ENCODE measurements at regions not wholly inside any gene's neighbourhood (a gene's known extent, or its start where the extent isn't known, plus 50 kb on each side); places are given as distances from the start of the nearest gene placed in this dataset.

GRCh38 chr4:111812114-111812513 lies 333.1 kb upstream of the FAM241A start:
- Histone ChIP-seq H3K27me3 (ENCODE audit: control insufficient read depth in 2 of 2, insufficient read depth in 2 of 2, low read length in 2 of 2) (no peaks in the 10 kb centered on the region), H3K36me3 (replicated peaks in 1 of 2; ENCODE audit: control insufficient read depth in 1 of 2, insufficient read depth in 2 of 2, low read length in 2 of 2) (no peaks in the 10 kb centered on the region), H3K4me1 (ENCODE audit: control insufficient read depth in 1 of 2, insufficient read depth in 2 of 2, low read length in 2 of 2) (no peaks in the 10 kb centered on the region), H4K20me1 (ENCODE audit: insufficient read depth, low read length) (no peaks in the 10 kb centered on the region), H3K9me3 (replicated peaks in 1 of 2; ENCODE audit: control insufficient read depth in 1 of 2, insufficient read depth in 1 of 2, low read length in 2 of 2) (no peaks in the 10 kb centered on the region), H3K4me3 (replicated peaks in 1 of 3; ENCODE audit: low read depth in 2 of 3, low read length in 3 of 3) (no peak overlapping the region), H3K27ac (ENCODE audit: low read depth in 1 of 2, low read length in 2 of 2) (no peak overlapping the region), H3K79me2 (ENCODE audit: insufficient read depth, low read length) (no peaks in the 10 kb centered on the region), H3K4me2 (replicated peaks; ENCODE audit: extremely low read depth, low read length, poor library complexity, severe bottlenecking) (no peak overlapping the region), H2AFZ (ENCODE audit: insufficient read depth, low read depth, low read length, poor library complexity, severe bottlenecking) (no peak overlapping the region), H3K9ac (ENCODE audit: insufficient read depth, low read length, poor library complexity, severe bottlenecking) (no peak overlapping the region)
- intact Hi-C loops (cut with micrococcal nuclease) = no loop called here
- Mint-ChIP-seq H3K27ac (no peak overlapping the region), H3K27me3 (ENCODE audit: low read depth in 3 of 3) (no peaks in the 10 kb centered on the region), H3K36me3 (no peaks in the 10 kb centered on the region), H3K4me1 (no peaks in the 10 kb centered on the region), H3K4me3 (no peak overlapping the region), H3K9me3 (peaks cover 0 to 4% (median 0%) of the 10 kb centered on the region in 7 donors)
- TF ChIP-seq, protein P1, sequence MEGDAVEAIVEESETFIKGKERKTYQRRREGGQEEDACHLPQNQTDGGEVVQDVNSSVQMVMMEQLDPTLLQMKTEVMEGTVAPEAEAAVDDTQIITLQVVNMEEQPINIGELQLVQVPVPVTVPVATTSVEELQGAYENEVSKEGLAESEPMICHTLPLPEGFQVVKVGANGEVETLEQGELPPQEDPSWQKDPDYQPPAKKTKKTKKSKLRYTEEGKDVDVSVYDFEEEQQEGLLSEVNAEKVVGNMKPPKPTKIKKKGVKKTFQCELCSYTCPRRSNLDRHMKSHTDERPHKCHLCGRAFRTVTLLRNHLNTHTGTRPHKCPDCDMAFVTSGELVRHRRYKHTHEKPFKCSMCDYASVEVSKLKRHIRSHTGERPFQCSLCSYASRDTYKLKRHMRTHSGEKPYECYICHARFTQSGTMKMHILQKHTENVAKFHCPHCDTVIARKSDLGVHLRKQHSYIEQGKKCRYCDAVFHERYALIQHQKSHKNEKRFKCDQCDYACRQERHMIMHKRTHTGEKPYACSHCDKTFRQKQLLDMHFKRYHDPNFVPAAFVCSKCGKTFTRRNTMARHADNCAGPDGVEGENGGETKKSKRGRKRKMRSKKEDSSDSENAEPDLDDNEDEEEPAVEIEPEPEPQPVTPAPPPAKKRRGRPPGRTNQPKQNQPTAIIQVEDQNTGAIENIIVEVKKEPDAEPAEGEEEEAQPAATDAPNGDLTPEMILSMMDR (IDR thresholded peaks at IDR 0.05) = no peak
- no CpG with 5 or more reads among the region's 3 CpGs for WGBS (ENCODE audit: insufficient coverage)
- DNase-seq = no peak

GRCh38 chr4:111812760-111813159 lies 332.5 kb upstream of the FAM241A start:
- Histone ChIP-seq H2AFZ (ENCODE audit: insufficient read depth, low read depth, low read length, poor library complexity, severe bottlenecking) (no peak overlapping the region), H3K36me3 (replicated peaks in 1 of 2; ENCODE audit: control insufficient read depth in 1 of 2, insufficient read depth in 2 of 2, low read length in 2 of 2) (no peaks in the 10 kb centered on the region), H3K27me3 (ENCODE audit: control insufficient read depth in 2 of 2, insufficient read depth in 2 of 2, low read length in 2 of 2) (no peaks in the 10 kb centered on the region), H3K4me2 (replicated peaks; ENCODE audit: extremely low read depth, low read length, poor library complexity, severe bottlenecking) (no peak overlapping the region), H3K27ac (ENCODE audit: low read depth in 1 of 2, low read length in 2 of 2) (no peak overlapping the region), H4K20me1 (ENCODE audit: insufficient read depth, low read length) (no peaks in the 10 kb centered on the region), H3K4me1 (ENCODE audit: control insufficient read depth in 1 of 2, insufficient read depth in 2 of 2, low read length in 2 of 2) (no peaks in the 10 kb centered on the region), H3K9ac (ENCODE audit: insufficient read depth, low read length, poor library complexity, severe bottlenecking) (no peak overlapping the region), H3K79me2 (ENCODE audit: insufficient read depth, low read length) (no peaks in the 10 kb centered on the region), H3K4me3 (replicated peaks in 1 of 3; ENCODE audit: low read depth in 2 of 3, low read length in 3 of 3) (no peak overlapping the region), H3K9me3 (replicated peaks in 1 of 2; ENCODE audit: control insufficient read depth in 1 of 2, insufficient read depth in 1 of 2, low read length in 2 of 2) (no peaks in the 10 kb centered on the region)
- intact Hi-C loops (cut with micrococcal nuclease) = no loop called here
- no CpG with 5 or more reads among the region's 1 CpG for WGBS (ENCODE audit: insufficient coverage)
- Mint-ChIP-seq H3K9me3 (peaks cover 0 to 4% (median 0%) of the 10 kb centered on the region in 7 donors), H3K27ac (no peak overlapping the region), H3K36me3 (no peaks in the 10 kb centered on the region), H3K4me1 (no peaks in the 10 kb centered on the region), H3K27me3 (ENCODE audit: low read depth in 3 of 3) (no peaks in the 10 kb centered on the region), H3K4me3 (no peak overlapping the region)
- TF ChIP-seq, protein P1 (IDR thresholded peaks at IDR 0.05) = no peak
- DNase-seq = no peak

All from CD14-positive monocyte (primary cell).